ENCODE measurements at regions not wholly inside any gene's neighbourhood (a gene's known extent, or its start where the extent isn't known, plus 50 kb on each side); places are given as distances from the start of the nearest gene placed in this dataset.

GRCh38 chr5:82599692-82600091 lies 321.5 kb upstream of the RPS23 start:
- no peak for DNase-seq (ENCODE audit: extremely low read depth, low read depth)
- H3K4me3 ChIP-seq (replicated peaks; ENCODE audit: low read depth, low read length): no peak overlapping the region
- no peak for TF ChIP-seq CTCF (IDR thresholded peaks at IDR 0.05; ENCODE audit: low read depth, low read length, missing control alignments)

GRCh38 chr5:82599030-82599429 lies 320.9 kb upstream of the RPS23 start:
- DNase-seq (ENCODE audit: extremely low read depth, low read depth): no peak
- TF ChIP-seq CTCF (IDR thresholded peaks at IDR 0.05; ENCODE audit: low read depth, low read length, missing control alignments): no peak
- no peak overlapping the region for H3K4me3 ChIP-seq (replicated peaks; ENCODE audit: low read depth, low read length)

- no peak overlapping the region for H3K4me3 ChIP-seq (replicated peaks; ENCODE audit: low read depth, low read length)
- TF ChIP-seq CTCF (IDR thresholded peaks at IDR 0.05; ENCODE audit: low read depth, low read length, missing control alignments): peak; percentile 31
- DNase-seq (ENCODE audit: extremely low read depth, low read depth): no peak
Observed at GRCh38 chr5:82597437-82597836, 319.3 kb upstream of the RPS23 start.

- no peak for TF ChIP-seq CTCF (IDR thresholded peaks at IDR 0.05; ENCODE audit: low read depth, low read length, missing control alignments)
- H3K4me3 ChIP-seq (replicated peaks; ENCODE audit: low read depth, low read length): no peak overlapping the region
- no peak for DNase-seq (ENCODE audit: extremely low read depth, low read depth)
Observed at GRCh38 chr5:82596451-82596850, 318.3 kb upstream of the RPS23 start.

- no peak overlapping the region for H3K4me3 ChIP-seq (replicated peaks; ENCODE audit: low read depth, low read length)
- TF ChIP-seq CTCF (IDR thresholded peaks at IDR 0.05; ENCODE audit: low read depth, low read length, missing control alignments): no peak
- no peak for DNase-seq (ENCODE audit: extremely low read depth, low read depth)
Observed at GRCh38 chr5:82595113-82595512, 317.0 kb upstream of the RPS23 start.

- TF ChIP-seq CTCF (IDR thresholded peaks at IDR 0.05; ENCODE audit: low read depth, low read length, missing control alignments): no peak
- DNase-seq (ENCODE audit: extremely low read depth, low read depth): no peak
- no peak overlapping the region for H3K4me3 ChIP-seq (replicated peaks; ENCODE audit: low read depth, low read length)
Observed at GRCh38 chr5:82594097-82594496, 315.9 kb upstream of the RPS23 start.

- H3K4me3 ChIP-seq (replicated peaks; ENCODE audit: low read depth, low read length): no peak overlapping the region
- no peak for TF ChIP-seq CTCF (IDR thresholded peaks at IDR 0.05; ENCODE audit: low read depth, low read length, missing control alignments)
- DNase-seq (ENCODE audit: extremely low read depth, low read depth): no peak
Observed at GRCh38 chr5:82593481-82593880, 315.3 kb upstream of the RPS23 start.
